Fibroblast of pulmonary artery (primary cell): ENCODE measurements at regions not wholly inside any gene's neighbourhood (a gene's known extent, or its start where the extent isn't known, plus 50 kb on each side); places are given as distances from the start of the nearest gene placed in this dataset.

ENCODE experiments used
- DNase-seq: peaks from one replicate; pipeline ENCODE4 v3.0.0-alpha.2; 2010; ENCODE audit warnings: low read depth
- H3K4me3 ChIP-seq: replicated peaks from 2 replicates; pipeline ENCODE4 v1.5.1; 2011; ENCODE audit warnings: low read depth, mild to moderate bottlenecking, control low read depth, low read length, moderate library complexity
- TF ChIP-seq, protein P1 (sequence below): IDR thresholded peaks from 2 replicates; pipeline ENCODE4 v1.5.1; 2011; ENCODE audit warnings: mild to moderate bottlenecking, control low read depth, low read length, inconsistent platforms; ENCODE audit errors: missing control alignments

DNA sequence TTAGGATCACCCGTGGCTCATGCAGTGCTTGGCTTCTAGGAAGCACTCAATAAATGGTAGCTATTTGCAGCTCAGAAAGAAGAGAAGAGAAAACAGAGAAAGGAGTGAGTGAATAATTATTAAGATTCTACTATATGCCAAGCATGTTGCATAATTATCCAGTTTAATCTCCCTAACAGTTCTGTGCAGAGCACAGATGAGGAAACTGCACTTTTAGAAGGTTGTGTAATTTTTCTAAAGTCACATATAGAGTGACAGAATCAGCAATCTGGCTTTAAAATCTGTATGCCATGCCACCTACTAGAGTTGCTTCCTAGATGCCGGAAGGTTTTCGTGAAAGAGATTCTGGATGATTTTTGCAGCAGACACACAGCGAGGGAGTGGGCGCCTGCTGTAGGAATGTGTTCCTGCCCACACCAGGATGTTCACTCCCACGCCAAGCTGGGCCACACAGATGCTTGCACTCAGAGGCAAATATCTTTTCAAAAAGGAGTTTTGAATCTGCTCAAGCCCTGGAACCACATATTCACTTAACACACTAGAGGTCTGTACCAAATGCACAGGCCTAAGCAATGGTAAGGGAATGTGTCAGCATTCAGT is 50.2 kb upstream of the SMCO2 start:
- TF ChIP-seq, protein P1, sequence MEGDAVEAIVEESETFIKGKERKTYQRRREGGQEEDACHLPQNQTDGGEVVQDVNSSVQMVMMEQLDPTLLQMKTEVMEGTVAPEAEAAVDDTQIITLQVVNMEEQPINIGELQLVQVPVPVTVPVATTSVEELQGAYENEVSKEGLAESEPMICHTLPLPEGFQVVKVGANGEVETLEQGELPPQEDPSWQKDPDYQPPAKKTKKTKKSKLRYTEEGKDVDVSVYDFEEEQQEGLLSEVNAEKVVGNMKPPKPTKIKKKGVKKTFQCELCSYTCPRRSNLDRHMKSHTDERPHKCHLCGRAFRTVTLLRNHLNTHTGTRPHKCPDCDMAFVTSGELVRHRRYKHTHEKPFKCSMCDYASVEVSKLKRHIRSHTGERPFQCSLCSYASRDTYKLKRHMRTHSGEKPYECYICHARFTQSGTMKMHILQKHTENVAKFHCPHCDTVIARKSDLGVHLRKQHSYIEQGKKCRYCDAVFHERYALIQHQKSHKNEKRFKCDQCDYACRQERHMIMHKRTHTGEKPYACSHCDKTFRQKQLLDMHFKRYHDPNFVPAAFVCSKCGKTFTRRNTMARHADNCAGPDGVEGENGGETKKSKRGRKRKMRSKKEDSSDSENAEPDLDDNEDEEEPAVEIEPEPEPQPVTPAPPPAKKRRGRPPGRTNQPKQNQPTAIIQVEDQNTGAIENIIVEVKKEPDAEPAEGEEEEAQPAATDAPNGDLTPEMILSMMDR: no peak
- no peak overlapping the region for H3K4me3 ChIP-seq
- peak; percentile 46 for DNase-seq
